NB4 (cell line): ENCODE measurements at regions not wholly inside any gene's neighbourhood (a gene's known extent, or its start where the extent isn't known, plus 50 kb on each side); places are given as distances from the start of the nearest gene placed in this dataset.

Experiments used
- DNase-seq: peaks from one replicate; pipeline ENCODE4 v3.0.0; 2010; ENCODE audit warnings: low read depth
- H3K4me3 ChIP-seq: one replicate; pipeline ENCODE4 v1.5.1; 2011; ENCODE audit warnings: mild to moderate bottlenecking, low read depth, low read length, moderate library complexity
- MYC ChIP-seq: IDR thresholded peaks from 2 replicates; pipeline ENCODE4 v1.6.1; 2011; ENCODE audit warnings: low read depth, low read length
- POLR2A ChIP-seq: IDR thresholded peaks from 2 replicates; pipeline ENCODE4 v1.6.1; 2011; ENCODE audit warnings: mild to moderate bottlenecking; ENCODE audit not compliant: insufficient read length; ENCODE audit errors: extremely low read depth
- TF ChIP-seq, protein P1 (sequence below): IDR thresholded peaks from one replicate; pipeline ENCODE4 v1.5.1; 2012; ENCODE audit warnings: low read depth, low read length
- TF ChIP-seq, protein P2 (sequence below): IDR thresholded peaks from 2 replicates; pipeline ENCODE4 v1.6.1; 2011; ENCODE audit warnings: low read depth, low read length

DNA sequence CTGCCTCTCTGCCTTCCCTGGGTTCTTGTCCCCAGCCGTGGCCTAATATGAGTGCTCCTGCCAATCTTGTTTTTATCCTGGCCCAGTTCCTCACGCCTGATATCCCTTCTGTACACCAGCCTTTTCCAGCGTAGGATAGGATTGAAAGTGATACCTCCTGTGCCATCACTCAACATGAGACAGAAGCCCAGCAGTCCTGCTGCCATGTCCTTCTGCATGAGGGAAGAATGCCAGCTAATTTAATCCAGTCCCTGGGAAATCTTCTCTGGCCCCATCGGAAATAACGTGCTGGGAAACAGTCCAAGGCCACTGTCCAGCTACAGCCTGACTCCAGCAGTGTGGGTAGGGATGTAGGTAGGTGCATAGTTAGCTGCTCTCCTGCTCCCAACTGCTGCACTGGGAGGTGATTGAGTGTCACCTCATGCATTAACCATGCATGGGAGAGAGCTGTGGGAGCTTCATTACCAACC, 92.0 kb upstream of the TPM1 start:
- no peak overlapping the region for H3K4me3 ChIP-seq
- no peak for DNase-seq
- no peak for TF ChIP-seq MYC
- TF ChIP-seq POLR2A = no peak
- TF ChIP-seq, protein P1, sequence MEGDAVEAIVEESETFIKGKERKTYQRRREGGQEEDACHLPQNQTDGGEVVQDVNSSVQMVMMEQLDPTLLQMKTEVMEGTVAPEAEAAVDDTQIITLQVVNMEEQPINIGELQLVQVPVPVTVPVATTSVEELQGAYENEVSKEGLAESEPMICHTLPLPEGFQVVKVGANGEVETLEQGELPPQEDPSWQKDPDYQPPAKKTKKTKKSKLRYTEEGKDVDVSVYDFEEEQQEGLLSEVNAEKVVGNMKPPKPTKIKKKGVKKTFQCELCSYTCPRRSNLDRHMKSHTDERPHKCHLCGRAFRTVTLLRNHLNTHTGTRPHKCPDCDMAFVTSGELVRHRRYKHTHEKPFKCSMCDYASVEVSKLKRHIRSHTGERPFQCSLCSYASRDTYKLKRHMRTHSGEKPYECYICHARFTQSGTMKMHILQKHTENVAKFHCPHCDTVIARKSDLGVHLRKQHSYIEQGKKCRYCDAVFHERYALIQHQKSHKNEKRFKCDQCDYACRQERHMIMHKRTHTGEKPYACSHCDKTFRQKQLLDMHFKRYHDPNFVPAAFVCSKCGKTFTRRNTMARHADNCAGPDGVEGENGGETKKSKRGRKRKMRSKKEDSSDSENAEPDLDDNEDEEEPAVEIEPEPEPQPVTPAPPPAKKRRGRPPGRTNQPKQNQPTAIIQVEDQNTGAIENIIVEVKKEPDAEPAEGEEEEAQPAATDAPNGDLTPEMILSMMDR = no peak
- TF ChIP-seq, protein P2, sequence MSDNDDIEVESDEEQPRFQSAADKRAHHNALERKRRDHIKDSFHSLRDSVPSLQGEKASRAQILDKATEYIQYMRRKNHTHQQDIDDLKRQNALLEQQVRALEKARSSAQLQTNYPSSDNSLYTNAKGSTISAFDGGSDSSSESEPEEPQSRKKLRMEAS = no peak

DNA sequence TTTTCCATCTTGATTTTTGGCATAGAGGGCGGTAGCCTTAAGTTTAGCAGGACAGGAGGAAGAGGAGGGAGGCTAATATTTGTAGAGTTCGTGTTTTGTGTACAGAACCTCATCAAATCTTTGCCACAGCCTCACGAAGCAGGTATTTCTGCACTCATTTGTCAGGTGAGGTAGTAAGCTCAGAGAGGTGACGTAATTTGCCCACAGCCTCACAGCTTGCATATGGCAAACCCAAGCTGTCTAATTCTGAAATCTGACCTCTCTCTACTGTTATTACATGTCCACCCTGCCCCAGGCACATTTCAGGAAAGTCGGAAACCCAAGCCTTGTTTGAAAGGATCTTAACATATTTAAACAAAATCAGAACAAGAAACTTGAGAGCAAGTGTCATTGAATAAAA, 91.1 kb upstream of the TPM1 start:
- TF ChIP-seq MYC (no peak), POLR2A (no peak)
- TF ChIP-seq, protein P2 = no peak
- TF ChIP-seq, protein P1 = no peak
- no peak for DNase-seq
- no peak overlapping the region for H3K4me3 ChIP-seq

DNA sequence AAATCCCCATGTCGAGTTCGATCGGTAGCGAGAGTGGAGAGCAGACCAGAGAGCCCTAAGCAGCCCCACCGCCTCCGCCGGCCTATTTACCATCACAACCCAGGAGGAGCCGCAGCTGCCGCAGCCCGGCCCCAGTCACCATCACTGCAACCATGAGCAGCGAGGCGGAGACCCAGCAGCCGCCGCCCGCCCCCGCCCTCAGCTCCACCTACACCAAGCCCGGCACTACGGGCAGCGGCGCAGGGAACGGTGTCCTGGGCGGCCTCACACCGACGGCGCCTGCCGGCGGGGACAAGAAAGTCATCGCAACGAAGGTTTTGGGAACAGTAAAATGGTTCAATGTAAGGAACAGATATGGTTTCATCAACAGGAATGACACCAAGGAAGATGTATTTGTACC, 89.5 kb upstream of the TPM1 start:
- H3K4me3 ChIP-seq = no peak overlapping the region
- no peak for TF ChIP-seq POLR2A
- TF ChIP-seq, protein P2 = no peak
- TF ChIP-seq, protein P1 = no peak
- no peak for TF ChIP-seq MYC
- no peak for DNase-seq

DNA sequence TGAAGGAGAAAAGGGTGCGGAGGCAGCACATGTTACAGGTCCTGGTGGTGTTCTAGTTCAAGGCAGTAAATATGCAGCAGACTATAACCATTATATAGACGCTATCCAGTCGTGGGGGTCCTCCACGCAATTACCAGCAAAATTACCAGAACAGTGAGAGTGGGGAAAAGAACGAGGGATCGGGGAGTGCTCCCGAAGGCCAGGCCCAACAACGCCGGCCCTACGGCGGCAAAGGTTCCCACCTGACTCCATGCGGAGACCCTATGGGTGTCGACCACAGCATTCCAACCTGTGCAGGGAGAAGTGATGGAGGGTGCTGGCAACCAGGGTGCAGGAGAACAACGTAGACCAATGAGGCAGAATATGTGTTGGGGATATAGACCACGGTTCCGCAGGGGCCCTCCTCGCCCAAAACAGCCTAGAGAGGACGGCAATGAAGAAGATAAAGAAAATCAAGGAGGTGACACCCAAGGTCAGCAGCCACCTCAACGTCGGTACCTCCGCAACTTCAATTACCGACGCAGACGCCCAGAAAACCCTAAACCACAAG, 89.0 kb upstream of the TPM1 start:
- no peak for DNase-seq
- H3K4me3 ChIP-seq = no peak overlapping the region
- TF ChIP-seq MYC = no peak
- TF ChIP-seq, protein P1 = no peak
- TF ChIP-seq, protein P2 = no peak

DNA sequence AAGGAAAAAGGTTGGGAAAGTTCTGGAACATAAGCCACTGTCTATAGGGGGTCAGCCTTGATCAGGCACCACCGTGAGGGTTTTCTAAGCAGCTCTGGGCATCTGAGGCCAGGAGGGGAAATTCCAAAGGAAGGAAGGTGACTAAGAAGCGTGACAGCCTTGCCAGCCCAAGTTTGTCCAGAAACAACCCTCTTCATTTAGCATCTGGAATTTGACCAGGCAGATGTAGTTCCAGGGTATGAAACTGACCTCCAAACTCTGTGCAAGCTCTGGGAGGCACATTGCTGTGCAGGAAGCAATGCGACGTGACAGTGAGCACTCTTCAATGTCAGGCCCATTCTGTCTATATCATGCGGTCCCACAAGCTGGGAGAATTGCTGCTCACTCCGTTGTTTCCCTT, 85.4 kb upstream of the TPM1 start:
- DNase-seq = no peak
- H3K4me3 ChIP-seq = no peak overlapping the region
- TF ChIP-seq, protein P2 = no peak
- TF ChIP-seq POLR2A (no peak), MYC (no peak)
- TF ChIP-seq, protein P1 = no peak
